B cell (primary cell): ENCODE measurements at regions not wholly inside any gene's neighbourhood (a gene's known extent, or its start where the extent isn't known, plus 50 kb on each side); places are given as distances from the start of the nearest gene placed in this dataset.

ENCODE experiments used
- EZH2 ChIP-seq: IDR thresholded peaks from 2 replicates; pipeline ENCODE4 v1.6.1; 2012; ENCODE audit warnings: borderline replicate concordance, low read depth, mild to moderate bottlenecking, moderate library complexity, low read length; ENCODE audit not compliant: insufficient read depth, poor library complexity, severe bottlenecking
- TF ChIP-seq, protein P1 (sequence below): fragments of 200-600 bp; IDR thresholded peaks from one replicate; pipeline ENCODE4 v1.8.0; 2022; ENCODE audit warnings: antibody characterized with exemption, mild to moderate bottlenecking

GRCh38 chr14:82641050-82641540 lies 1107.4 kb upstream of the SEL1L start:
- TF ChIP-seq, protein P1, sequence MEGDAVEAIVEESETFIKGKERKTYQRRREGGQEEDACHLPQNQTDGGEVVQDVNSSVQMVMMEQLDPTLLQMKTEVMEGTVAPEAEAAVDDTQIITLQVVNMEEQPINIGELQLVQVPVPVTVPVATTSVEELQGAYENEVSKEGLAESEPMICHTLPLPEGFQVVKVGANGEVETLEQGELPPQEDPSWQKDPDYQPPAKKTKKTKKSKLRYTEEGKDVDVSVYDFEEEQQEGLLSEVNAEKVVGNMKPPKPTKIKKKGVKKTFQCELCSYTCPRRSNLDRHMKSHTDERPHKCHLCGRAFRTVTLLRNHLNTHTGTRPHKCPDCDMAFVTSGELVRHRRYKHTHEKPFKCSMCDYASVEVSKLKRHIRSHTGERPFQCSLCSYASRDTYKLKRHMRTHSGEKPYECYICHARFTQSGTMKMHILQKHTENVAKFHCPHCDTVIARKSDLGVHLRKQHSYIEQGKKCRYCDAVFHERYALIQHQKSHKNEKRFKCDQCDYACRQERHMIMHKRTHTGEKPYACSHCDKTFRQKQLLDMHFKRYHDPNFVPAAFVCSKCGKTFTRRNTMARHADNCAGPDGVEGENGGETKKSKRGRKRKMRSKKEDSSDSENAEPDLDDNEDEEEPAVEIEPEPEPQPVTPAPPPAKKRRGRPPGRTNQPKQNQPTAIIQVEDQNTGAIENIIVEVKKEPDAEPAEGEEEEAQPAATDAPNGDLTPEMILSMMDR = no peak
- TF ChIP-seq EZH2 = no peak
